ENCODE measurements at regions not wholly inside any gene's neighbourhood (a gene's known extent, or its start where the extent isn't known, plus 50 kb on each side); places are given as distances from the start of the nearest gene placed in this dataset.

DNA sequence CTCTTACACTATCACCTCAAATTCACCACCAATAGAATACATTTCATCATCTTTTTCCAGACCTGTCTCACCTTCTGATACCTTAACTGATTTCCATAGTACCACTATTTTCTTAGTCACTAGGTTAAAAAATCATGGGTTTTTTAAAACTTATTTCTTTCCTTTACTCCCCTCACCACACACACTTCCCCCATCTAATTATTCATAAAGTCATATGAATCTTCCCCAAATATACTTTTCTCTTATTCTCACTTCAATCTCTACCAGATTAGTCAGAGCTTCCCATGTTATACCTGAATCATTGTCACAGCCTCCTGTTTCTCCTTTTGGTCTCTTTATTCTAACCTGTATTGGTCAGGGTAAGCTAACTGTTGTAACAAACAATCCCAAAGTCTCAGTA, 696.3 kb downstream of the BCL11A start:
- H3K9me3 ChIP-seq (ENCODE audit: low read length) = no peaks in the 10 kb centered on the region
- H4K20me1 ChIP-seq (ENCODE audit: insufficient read depth) = no peaks in the 10 kb centered on the region
- H3K4me2 ChIP-seq (ENCODE audit: low read length) = no peak overlapping the region
- no peak overlapping the region for H3K9ac ChIP-seq (ENCODE audit: low read length)
- no peak overlapping the region for H2AFZ ChIP-seq (ENCODE audit: low read depth, low read length)
- H3K79me2 ChIP-seq (replicated peaks; ENCODE audit: insufficient read depth, low read length) = no peaks in the 10 kb centered on the region
- no peaks in the 10 kb centered on the region for H3K27me3 ChIP-seq (ENCODE audit: insufficient read depth, low read depth, low read length)
- no peaks in the 10 kb centered on the region for H3K9me2 ChIP-seq (ENCODE audit: insufficient read depth, low read length)
- no peaks in the 10 kb centered on the region for H3K36me3 ChIP-seq (ENCODE audit: insufficient read depth, low read length)
- no peaks in the 10 kb centered on the region for H3F3A ChIP-seq (ENCODE audit: insufficient read depth, low read length, poor library complexity, severe bottlenecking)
- H3K27ac ChIP-seq (ENCODE audit: low read length) = no peak overlapping the region
- no peak overlapping the region for H3K4me3 ChIP-seq (ENCODE audit: low read length)
- TF ChIP-seq TAF1 (IDR thresholded peaks at IDR 0.05; ENCODE audit: low read depth) = no peak

DNA sequence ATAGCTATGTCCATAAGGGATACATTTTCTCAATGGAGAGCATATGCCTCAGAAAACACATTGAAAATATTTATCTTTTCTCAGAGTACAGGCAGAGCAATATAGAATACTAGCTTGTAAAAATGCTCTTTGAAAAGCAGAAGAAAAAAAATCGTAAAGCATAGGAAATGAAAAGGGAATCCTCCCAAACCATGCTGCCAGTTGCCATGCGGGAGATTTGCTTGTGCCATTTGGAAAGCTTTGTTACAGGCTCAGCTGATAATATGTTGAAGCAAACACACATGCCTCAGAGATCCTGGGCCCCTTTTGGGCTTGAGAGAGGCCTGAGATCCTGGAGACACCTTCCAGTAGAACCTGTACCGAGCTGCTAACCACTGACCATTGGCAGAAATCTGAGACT, 697.1 kb downstream of the BCL11A start:
- TF ChIP-seq EP300 (conservative IDR thresholded peaks at IDR 0.05; ENCODE audit: poor library complexity, severe bottlenecking) = no peak
- no peak for TF ChIP-seq MXI1 (conservative IDR thresholded peaks at IDR 0.05; ENCODE audit: poor library complexity, severe bottlenecking)
- TF ChIP-seq SMC3 (conservative IDR thresholded peaks at IDR 0.05; ENCODE audit: poor library complexity) = no peak
- Histone ChIP-seq H3K9me3 (ENCODE audit: low read length) (no peaks in the 10 kb centered on the region), H3K9ac (ENCODE audit: low read length) (no peak overlapping the region), H3K27ac (ENCODE audit: low read length) (no peak overlapping the region), H3K4me2 (ENCODE audit: low read length) (no peak overlapping the region), H3F3A (ENCODE audit: insufficient read depth, low read length, poor library complexity, severe bottlenecking) (no peaks in the 10 kb centered on the region), H3K36me3 (ENCODE audit: insufficient read depth, low read length) (no peaks in the 10 kb centered on the region), H3K79me2 (replicated peaks; ENCODE audit: insufficient read depth, low read length) (no peaks in the 10 kb centered on the region), H3K4me3 (ENCODE audit: low read length) (no peak overlapping the region), H4K20me1 (ENCODE audit: insufficient read depth) (no peaks in the 10 kb centered on the region), H3K27me3 (ENCODE audit: insufficient read depth, low read depth, low read length) (no peaks in the 10 kb centered on the region), H3K9me2 (ENCODE audit: insufficient read depth, low read length) (no peaks in the 10 kb centered on the region), H2AFZ (ENCODE audit: low read depth, low read length) (no peak overlapping the region)

DNA sequence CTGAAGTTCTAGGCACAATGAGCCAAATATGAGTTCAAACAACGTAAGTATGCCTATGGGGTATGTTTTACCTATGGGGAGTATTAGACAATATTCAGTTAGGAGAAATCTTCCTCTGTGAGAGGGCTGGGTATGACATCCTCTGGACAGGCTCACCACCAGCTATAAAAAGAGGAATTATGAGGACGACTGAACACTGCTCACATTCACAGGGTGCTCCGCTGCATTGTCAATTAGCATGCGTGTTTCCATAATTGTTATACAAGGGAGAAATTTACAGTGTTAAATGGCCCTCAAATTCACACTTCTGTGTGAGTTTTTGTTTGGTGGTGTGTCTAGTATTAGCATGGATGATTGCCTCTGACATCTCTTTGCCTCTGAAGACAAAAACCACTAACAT, 700.4 kb downstream of the BCL11A start:
- Histone ChIP-seq H3K9me2 (ENCODE audit: insufficient read depth, low read length) (no peaks in the 10 kb centered on the region), H3K9ac (ENCODE audit: low read length) (no peak overlapping the region), H3F3A (ENCODE audit: insufficient read depth, low read length, poor library complexity, severe bottlenecking) (peaks cover 5% of the 10 kb centered on the region), H3K4me3 (ENCODE audit: low read length) (no peak overlapping the region), H3K27ac (ENCODE audit: low read length) (no peak overlapping the region), H2AFZ (ENCODE audit: low read depth, low read length) (no peak overlapping the region), H3K9me3 (ENCODE audit: low read length) (no peaks in the 10 kb centered on the region), H3K4me2 (ENCODE audit: low read length) (no peak overlapping the region), H3K27me3 (ENCODE audit: insufficient read depth, low read depth, low read length) (no peaks in the 10 kb centered on the region), H3K36me3 (ENCODE audit: insufficient read depth, low read length) (no peaks in the 10 kb centered on the region), H3K79me2 (replicated peaks; ENCODE audit: insufficient read depth, low read length) (no peaks in the 10 kb centered on the region), H4K20me1 (ENCODE audit: insufficient read depth) (no peaks in the 10 kb centered on the region)
- TF ChIP-seq, protein P1, sequence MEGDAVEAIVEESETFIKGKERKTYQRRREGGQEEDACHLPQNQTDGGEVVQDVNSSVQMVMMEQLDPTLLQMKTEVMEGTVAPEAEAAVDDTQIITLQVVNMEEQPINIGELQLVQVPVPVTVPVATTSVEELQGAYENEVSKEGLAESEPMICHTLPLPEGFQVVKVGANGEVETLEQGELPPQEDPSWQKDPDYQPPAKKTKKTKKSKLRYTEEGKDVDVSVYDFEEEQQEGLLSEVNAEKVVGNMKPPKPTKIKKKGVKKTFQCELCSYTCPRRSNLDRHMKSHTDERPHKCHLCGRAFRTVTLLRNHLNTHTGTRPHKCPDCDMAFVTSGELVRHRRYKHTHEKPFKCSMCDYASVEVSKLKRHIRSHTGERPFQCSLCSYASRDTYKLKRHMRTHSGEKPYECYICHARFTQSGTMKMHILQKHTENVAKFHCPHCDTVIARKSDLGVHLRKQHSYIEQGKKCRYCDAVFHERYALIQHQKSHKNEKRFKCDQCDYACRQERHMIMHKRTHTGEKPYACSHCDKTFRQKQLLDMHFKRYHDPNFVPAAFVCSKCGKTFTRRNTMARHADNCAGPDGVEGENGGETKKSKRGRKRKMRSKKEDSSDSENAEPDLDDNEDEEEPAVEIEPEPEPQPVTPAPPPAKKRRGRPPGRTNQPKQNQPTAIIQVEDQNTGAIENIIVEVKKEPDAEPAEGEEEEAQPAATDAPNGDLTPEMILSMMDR (IDR thresholded peaks at IDR 0.05; ENCODE audit: poor library complexity, severe bottlenecking) = no peak
- TF ChIP-seq POLR2AphosphoS5 (IDR thresholded peaks at IDR 0.05) = no peak
- TF ChIP-seq TAF1 (IDR thresholded peaks at IDR 0.05; ENCODE audit: low read depth) = no peak
- TF ChIP-seq EP300 (conservative IDR thresholded peaks at IDR 0.05; ENCODE audit: poor library complexity, severe bottlenecking) = no peak
- no peak for TF ChIP-seq EZH2 (IDR thresholded peaks at IDR 0.05; ENCODE audit: borderline replicate concordance, insufficient read depth, low read length, poor library complexity, severe bottlenecking)
- TF ChIP-seq RAD21 (conservative IDR thresholded peaks at IDR 0.05) = no peak
- no peak for TF ChIP-seq MXI1 (conservative IDR thresholded peaks at IDR 0.05; ENCODE audit: poor library complexity, severe bottlenecking)
- no peak for TF ChIP-seq SMC3 (conservative IDR thresholded peaks at IDR 0.05; ENCODE audit: poor library complexity)
- TF ChIP-seq, protein P2, sequence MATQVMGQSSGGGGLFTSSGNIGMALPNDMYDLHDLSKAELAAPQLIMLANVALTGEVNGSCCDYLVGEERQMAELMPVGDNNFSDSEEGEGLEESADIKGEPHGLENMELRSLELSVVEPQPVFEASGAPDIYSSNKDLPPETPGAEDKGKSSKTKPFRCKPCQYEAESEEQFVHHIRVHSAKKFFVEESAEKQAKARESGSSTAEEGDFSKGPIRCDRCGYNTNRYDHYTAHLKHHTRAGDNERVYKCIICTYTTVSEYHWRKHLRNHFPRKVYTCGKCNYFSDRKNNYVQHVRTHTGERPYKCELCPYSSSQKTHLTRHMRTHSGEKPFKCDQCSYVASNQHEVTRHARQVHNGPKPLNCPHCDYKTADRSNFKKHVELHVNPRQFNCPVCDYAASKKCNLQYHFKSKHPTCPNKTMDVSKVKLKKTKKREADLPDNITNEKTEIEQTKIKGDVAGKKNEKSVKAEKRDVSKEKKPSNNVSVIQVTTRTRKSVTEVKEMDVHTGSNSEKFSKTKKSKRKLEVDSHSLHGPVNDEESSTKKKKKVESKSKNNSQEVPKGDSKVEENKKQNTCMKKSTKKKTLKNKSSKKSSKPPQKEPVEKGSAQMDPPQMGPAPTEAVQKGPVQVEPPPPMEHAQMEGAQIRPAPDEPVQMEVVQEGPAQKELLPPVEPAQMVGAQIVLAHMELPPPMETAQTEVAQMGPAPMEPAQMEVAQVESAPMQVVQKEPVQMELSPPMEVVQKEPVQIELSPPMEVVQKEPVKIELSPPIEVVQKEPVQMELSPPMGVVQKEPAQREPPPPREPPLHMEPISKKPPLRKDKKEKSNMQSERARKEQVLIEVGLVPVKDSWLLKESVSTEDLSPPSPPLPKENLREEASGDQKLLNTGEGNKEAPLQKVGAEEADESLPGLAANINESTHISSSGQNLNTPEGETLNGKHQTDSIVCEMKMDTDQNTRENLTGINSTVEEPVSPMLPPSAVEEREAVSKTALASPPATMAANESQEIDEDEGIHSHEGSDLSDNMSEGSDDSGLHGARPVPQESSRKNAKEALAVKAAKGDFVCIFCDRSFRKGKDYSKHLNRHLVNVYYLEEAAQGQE (IDR thresholded peaks at IDR 0.05; ENCODE audit: borderline replicate concordance) = no peak
